ENCODE measurements at regions not wholly inside any gene's neighbourhood (a gene's known extent, or its start where the extent isn't known, plus 50 kb on each side); places are given as distances from the start of the nearest gene placed in this dataset.

- TF ChIP-seq CTCF (IDR thresholded peaks at IDR 0.05; ENCODE audit: control insufficient read depth, insufficient read depth, low read depth, low read length, missing control alignments): no peak
- no peak overlapping the region for H3K4me3 ChIP-seq (ENCODE audit: control insufficient read depth, low read depth, low read length)
- no peak for DNase-seq (ENCODE audit: low read depth)
Observed at GRCh38 chr13:72435251-72435650, 292.2 kb downstream of the MZT1 start.

GRCh38 chr13:72431981-72432682 is 295.3 kb downstream of the MZT1 start:
- no peak for DNase-seq (ENCODE audit: low read depth)
- no peak for TF ChIP-seq CTCF (IDR thresholded peaks at IDR 0.05; ENCODE audit: control insufficient read depth, insufficient read depth, low read depth, low read length, missing control alignments)

GRCh38 chr13:72430923-72431322 is 296.5 kb downstream of the MZT1 start:
- H3K4me3 ChIP-seq (ENCODE audit: control insufficient read depth, low read depth, low read length): no peak overlapping the region
- no peak for DNase-seq (ENCODE audit: low read depth)
- TF ChIP-seq CTCF (IDR thresholded peaks at IDR 0.05; ENCODE audit: control insufficient read depth, insufficient read depth, low read depth, low read length, missing control alignments): no peak

More at GRCh38 chr13:72431981-72432682, 295.3 kb downstream of the MZT1 start:
- H3K4me3 ChIP-seq (ENCODE audit: control insufficient read depth, low read depth, low read length): no peak overlapping the region

GRCh38 chr13:72427757-72428528 is 299.5 kb downstream of the MZT1 start:
- no peak for DNase-seq (ENCODE audit: low read depth)
- no peak overlapping the region for H3K4me3 ChIP-seq (ENCODE audit: control insufficient read depth, low read depth, low read length)
- no peak for TF ChIP-seq CTCF (IDR thresholded peaks at IDR 0.05; ENCODE audit: control insufficient read depth, insufficient read depth, low read depth, low read length, missing control alignments)

GRCh38 chr13:72424059-72424458 is 303.4 kb downstream of the MZT1 start:
- no peak overlapping the region for H3K4me3 ChIP-seq (ENCODE audit: control insufficient read depth, low read depth, low read length)
- no peak for DNase-seq (ENCODE audit: low read depth)
- no peak for TF ChIP-seq CTCF (IDR thresholded peaks at IDR 0.05; ENCODE audit: control insufficient read depth, insufficient read depth, low read depth, low read length, missing control alignments)

- H3K4me3 ChIP-seq (ENCODE audit: control insufficient read depth, low read depth, low read length): no peak overlapping the region
- DNase-seq (ENCODE audit: low read depth): no peak
- no peak for TF ChIP-seq CTCF (IDR thresholded peaks at IDR 0.05; ENCODE audit: control insufficient read depth, insufficient read depth, low read depth, low read length, missing control alignments)
Observed at GRCh38 chr13:72415817-72416216, 311.6 kb downstream of the MZT1 start.

Measured in AG09309 (cell line).